ENCODE measurements at regions not wholly inside any gene's neighbourhood (a gene's known extent, or its start where the extent isn't known, plus 50 kb on each side); places are given as distances from the start of the nearest gene placed in this dataset.
"Not testable (repeated sequence)": the region's sequence is repeated elsewhere in the genome, so short reads cannot be mapped to it uniquely, and the experiment has no call there.

- DNase-seq: no peak
- no peak for TF ChIP-seq GATA1 (IDR thresholded peaks at IDR 0.05; ENCODE audit: low read depth, low read length)
- TF ChIP-seq POLR2A (IDR thresholded peaks at IDR 0.05; ENCODE audit: low read length): no peak
Observed at GRCh38 chr5:120108586-120109248, 355.4 kb upstream of the PRR16 start.

- TF ChIP-seq POLR2A (IDR thresholded peaks at IDR 0.05; ENCODE audit: low read length) (no peak), GATA1 (IDR thresholded peaks at IDR 0.05; ENCODE audit: low read depth, low read length) (no peak)
- DNase-seq: no peak
Observed at GRCh38 chr5:120122703-120123102, 341.4 kb upstream of the PRR16 start.

GRCh38 chr5:120124031-120124430 is 340.1 kb upstream of the PRR16 start:
- DNase-seq: no peak
- no peak for TF ChIP-seq POLR2A (IDR thresholded peaks at IDR 0.05; ENCODE audit: low read length)
- TF ChIP-seq GATA1 (IDR thresholded peaks at IDR 0.05; ENCODE audit: low read depth, low read length): no peak

GRCh38 chr5:120124961-120125360 is 339.1 kb upstream of the PRR16 start:
- no peak for DNase-seq
- TF ChIP-seq GATA1 (IDR thresholded peaks at IDR 0.05; ENCODE audit: low read depth, low read length) (no peak), POLR2A (IDR thresholded peaks at IDR 0.05; ENCODE audit: low read length) (no peak)

- DNase-seq: not testable (repeated sequence)
Observed at GRCh38 chr5:120132347-120132746, 331.8 kb upstream of the PRR16 start.

GRCh38 chr5:120134944-120135343 is 329.2 kb upstream of the PRR16 start:
- no peak for DNase-seq
- TF ChIP-seq POLR2A (IDR thresholded peaks at IDR 0.05; ENCODE audit: low read length) (no peak), GATA1 (IDR thresholded peaks at IDR 0.05; ENCODE audit: low read depth, low read length) (no peak)

GRCh38 chr5:120137582-120137981 is 326.5 kb upstream of the PRR16 start:
- DNase-seq: no peak

GRCh38 chr5:120139039-120139438 is 325.1 kb upstream of the PRR16 start:
- TF ChIP-seq GATA1 (IDR thresholded peaks at IDR 0.05; ENCODE audit: low read depth, low read length): no peak
- TF ChIP-seq POLR2A (IDR thresholded peaks at IDR 0.05; ENCODE audit: low read length): no peak
- peak in 1 of 2 experiments; percentile 49 for DNase-seq

More at GRCh38 chr5:120137582-120137981, 326.5 kb upstream of the PRR16 start:
- TF ChIP-seq GATA1 (IDR thresholded peaks at IDR 0.05; ENCODE audit: low read depth, low read length) (no peak), POLR2A (IDR thresholded peaks at IDR 0.05; ENCODE audit: low read length) (no peak)

GRCh38 chr5:120140501-120140900 is 323.6 kb upstream of the PRR16 start:
- peak; percentile 14 to 29 for DNase-seq

GRCh38 chr5:120141076-120141475 is 323.0 kb upstream of the PRR16 start:
- TF ChIP-seq POLR2A (IDR thresholded peaks at IDR 0.05; ENCODE audit: low read length): no peak
- TF ChIP-seq GATA1 (IDR thresholded peaks at IDR 0.05; ENCODE audit: low read depth, low read length): no peak
- DNase-seq: no peak

More at GRCh38 chr5:120140501-120140900, 323.6 kb upstream of the PRR16 start:
- no peak for TF ChIP-seq GATA1 (IDR thresholded peaks at IDR 0.05; ENCODE audit: low read depth, low read length)
- no peak for TF ChIP-seq POLR2A (IDR thresholded peaks at IDR 0.05; ENCODE audit: low read length)

GRCh38 chr5:120146787-120147186 is 317.3 kb upstream of the PRR16 start:
- no peak for DNase-seq

GRCh38 chr5:120147911-120148310 is 316.2 kb upstream of the PRR16 start:
- not testable (repeated sequence) for DNase-seq

More at GRCh38 chr5:120146787-120147186, 317.3 kb upstream of the PRR16 start:
- TF ChIP-seq GATA1 (IDR thresholded peaks at IDR 0.05; ENCODE audit: low read depth, low read length): no peak
- no peak for TF ChIP-seq POLR2A (IDR thresholded peaks at IDR 0.05; ENCODE audit: low read length)

- no peak for TF ChIP-seq POLR2A (IDR thresholded peaks at IDR 0.05; ENCODE audit: low read length)
- no peak for TF ChIP-seq GATA1 (IDR thresholded peaks at IDR 0.05; ENCODE audit: low read depth, low read length)
- no peak for DNase-seq
Observed at GRCh38 chr5:120150770-120151169, 313.3 kb upstream of the PRR16 start.

- no peak for DNase-seq
- no peak for TF ChIP-seq POLR2A (IDR thresholded peaks at IDR 0.05; ENCODE audit: low read length)
- TF ChIP-seq GATA1 (IDR thresholded peaks at IDR 0.05; ENCODE audit: low read depth, low read length): no peak
Observed at GRCh38 chr5:120151181-120151580, 312.9 kb upstream of the PRR16 start.

GRCh38 chr5:120151825-120152224 is 312.3 kb upstream of the PRR16 start:
- TF ChIP-seq POLR2A (IDR thresholded peaks at IDR 0.05; ENCODE audit: low read length) (no peak), GATA1 (IDR thresholded peaks at IDR 0.05; ENCODE audit: low read depth, low read length) (no peak)
- no peak for DNase-seq

- TF ChIP-seq POLR2A (IDR thresholded peaks at IDR 0.05; ENCODE audit: low read length) (no peak), GATA1 (IDR thresholded peaks at IDR 0.05; ENCODE audit: low read depth, low read length) (no peak)
- DNase-seq: no peak
Observed at GRCh38 chr5:120152472-120152871, 311.6 kb upstream of the PRR16 start.

Measured in erythroblast (primary cell).